SIG-M5 treated with dmso at 0.1 percent for 504 hours (cell line): ENCODE measurements at regions not wholly inside any gene's neighbourhood (a gene's known extent, or its start where the extent isn't known, plus 50 kb on each side); places are given as distances from the start of the nearest gene placed in this dataset.

Source experiments
- DNase-seq: peaks from one replicate; lab custom pipeline; 2025; ENCODE audit not compliant: unreplicated experiment; lab: John Stamatoyannopoulos, UW

DNA sequence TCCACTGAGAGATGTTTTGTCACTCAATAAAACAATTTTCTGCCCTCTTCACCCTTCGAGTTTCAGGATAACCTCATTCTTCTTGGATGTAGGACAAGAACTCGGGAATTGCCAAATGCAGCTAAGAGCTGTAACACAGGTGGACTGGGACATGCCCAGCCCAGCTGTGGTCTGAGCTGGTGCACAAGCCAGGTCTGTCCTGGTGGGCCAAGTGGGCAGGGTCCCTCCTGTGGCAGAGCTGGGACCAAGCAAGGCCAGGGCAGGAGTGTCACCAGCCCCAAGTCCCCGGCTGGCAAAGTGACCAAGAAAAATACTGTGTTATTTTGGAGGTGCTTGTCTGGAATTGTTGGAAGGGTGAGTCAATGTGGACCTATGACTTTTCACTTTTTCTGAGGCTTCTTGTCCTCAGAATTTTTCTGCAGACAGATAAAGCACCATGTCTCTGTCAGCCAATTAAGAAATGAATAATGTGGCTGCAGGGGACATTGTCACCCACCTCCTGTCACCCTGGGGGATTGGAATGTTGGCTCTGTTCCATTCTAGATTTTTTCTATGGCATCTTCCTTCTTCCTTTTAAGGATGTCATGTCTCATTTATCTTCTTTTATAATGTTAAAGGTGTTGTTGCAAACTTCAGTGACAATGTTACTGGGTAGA is 645.2 kb upstream of the EPHA6 start:
- DNase-seq = no peak

DNA sequence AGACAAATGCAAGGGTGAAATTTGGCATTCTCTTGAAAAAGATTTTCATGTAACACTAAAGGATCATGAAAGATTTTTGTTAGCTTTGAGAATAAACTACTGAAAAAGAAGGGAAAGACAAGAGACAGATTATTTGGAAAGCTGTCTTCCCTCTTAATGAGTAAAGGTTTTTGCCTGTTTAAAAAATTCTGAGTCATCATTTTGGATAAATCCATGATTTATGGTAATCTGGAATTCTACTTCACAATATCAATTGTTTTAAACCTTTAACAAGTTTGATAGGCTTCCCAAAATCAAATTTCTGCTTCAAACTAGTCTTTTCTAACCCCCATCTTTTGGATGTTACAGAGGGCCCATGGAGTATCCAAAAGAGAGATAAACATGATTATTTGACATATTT is 641.5 kb upstream of the EPHA6 start:
- no peak for DNase-seq

DNA sequence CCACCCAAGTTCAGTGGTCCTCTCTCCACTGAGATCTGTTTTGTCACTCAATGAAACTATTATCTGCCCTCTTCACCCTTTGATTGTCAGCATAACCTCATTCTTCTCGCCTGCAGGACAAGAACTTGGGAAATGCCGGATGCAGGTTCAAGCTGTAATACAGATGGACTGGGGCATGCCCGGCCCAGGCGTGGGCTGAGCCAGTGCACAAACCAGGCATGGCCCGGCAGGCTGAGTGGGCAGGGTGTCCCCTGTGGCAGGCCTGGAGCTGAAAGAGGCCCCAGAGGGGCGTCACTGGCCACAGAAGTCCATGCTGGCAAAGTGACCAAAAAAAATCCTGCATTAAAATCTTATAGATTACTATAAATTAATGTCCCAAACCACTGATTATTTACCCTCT is 638.9 kb upstream of the EPHA6 start:
- no peak for DNase-seq

DNA sequence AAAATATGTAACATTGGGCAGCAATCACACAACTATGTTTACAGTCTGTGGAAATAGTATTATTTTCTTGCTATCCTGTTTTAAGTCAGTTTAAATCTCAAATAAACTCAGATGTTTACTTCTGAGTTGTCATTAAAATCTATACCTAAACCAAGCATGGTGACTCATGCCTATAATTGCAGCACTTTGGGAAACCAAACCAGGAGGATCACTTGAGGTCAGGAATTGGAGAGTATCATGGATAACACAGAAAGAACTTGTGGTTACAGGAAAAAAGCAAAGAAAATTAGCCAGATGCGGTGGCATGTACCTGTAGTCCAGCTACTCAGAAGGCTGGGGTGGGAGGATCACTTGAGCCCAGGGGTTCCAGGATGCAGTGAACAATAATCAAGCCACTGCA is 631.6 kb upstream of the EPHA6 start:
- no peak for DNase-seq

DNA sequence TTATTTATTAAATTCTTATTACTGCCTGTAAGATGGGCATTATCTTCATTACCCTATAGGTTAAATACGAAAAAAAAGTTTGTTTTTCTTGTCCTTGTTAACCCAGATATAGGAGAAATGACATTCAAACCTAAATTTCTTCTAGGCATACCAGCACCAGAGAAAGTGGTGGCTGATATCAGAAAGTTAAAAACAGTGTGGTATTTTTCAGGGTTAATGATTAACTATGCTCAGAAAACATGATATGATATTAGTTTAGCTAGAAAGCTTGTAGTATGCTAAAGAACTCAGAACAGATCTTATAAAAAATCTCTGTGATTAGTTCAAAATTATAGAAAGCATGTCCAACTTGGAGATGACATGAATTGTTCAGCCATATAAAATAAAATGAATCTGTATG is 630.5 kb upstream of the EPHA6 start:
- no peak for DNase-seq

DNA sequence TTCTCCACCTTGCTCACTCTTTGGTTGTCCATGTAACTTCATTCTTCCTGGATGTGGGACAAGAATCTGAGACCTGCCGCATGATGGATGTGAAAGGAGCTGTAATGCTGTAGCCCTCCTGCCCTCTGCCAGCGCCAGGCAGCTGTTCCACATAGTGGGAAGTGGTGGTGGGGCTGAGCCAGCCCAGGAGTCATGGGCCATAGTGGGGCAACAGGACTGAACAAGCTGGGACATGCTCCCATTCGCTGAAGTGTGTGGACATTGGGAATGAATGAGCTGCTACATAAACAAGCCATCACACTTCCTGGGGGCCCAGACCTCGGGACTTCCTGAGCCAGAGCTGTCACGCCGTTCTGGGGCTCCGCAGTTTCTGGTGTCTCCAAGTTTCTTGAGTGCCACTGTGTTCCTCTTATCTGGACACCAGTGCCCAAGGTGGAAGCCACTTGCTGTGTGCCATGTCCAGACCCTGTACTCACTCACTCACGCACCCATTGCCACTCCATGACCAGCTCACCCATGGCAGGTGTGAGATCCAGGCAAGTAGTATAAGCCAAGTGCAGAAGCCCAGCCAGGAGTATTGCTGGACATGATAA is 624.3 kb upstream of the EPHA6 start:
- no peak for DNase-seq

DNA sequence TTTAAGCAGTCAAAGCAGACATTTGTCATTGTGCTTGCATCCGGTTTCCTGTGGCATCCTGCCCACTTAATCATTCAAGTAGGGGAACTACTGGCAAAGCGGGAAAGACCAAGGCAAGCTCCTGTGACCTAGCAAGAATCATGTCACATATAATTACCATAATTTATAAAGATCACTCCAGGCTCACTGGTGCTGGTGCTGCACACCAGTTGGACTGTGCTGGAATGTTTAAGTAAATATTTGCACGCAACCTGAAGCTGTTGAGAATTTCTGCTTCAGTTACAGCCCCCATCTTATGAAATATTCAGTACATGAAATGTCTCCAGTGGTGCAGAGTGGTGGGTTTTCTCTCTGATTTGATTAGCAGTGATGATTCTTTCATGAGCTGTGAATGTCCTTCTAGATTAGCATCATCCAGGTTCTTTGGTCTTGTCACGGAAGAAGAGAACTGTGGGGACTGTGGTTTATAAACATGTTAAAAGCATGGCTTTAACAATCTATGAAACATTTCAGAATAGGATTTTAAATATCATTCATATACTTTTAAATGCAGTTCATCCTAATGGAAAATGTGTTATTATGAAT is 621.3 kb upstream of the EPHA6 start:
- no peak for DNase-seq

DNA sequence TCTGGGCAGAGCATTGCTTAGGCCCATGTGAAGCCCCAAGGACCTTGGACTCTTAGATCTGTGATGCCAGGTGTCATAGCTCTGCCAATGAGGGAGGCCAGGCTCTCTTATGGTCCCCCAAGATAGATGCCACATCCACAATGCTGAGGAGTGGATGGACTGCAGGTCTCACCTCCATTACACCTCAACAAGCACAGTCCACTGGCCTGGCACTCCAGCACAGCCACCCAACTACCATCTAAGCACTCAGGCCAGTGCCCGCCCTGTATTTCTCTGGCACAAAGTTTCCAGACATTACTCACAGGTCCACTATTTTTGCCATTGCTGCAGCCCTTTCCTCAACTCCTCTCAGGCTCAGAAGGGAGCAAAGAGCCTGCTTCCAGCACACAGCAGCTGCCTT is 613.5 kb upstream of the EPHA6 start:
- DNase-seq = no peak

DNA sequence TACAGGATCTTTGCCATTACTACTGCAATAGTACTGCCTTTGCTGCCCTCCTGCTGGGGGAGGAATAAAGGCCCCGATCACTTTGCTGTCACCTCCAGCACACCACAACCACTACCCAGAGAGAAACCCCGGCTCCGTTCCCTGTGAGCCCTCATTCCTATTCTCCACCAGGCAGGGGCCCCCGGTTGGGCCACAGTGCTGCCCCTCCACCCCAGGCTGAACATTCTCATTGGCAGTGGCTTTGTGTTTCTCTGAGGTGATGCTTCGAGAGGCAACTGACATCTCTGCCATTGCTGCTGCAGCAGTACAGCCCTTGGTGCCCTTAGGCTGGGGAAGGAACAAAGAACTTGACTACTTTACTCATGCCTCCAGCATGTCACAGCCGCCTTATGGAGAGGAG is 612.9 kb upstream of the EPHA6 start:
- no peak for DNase-seq

DNA sequence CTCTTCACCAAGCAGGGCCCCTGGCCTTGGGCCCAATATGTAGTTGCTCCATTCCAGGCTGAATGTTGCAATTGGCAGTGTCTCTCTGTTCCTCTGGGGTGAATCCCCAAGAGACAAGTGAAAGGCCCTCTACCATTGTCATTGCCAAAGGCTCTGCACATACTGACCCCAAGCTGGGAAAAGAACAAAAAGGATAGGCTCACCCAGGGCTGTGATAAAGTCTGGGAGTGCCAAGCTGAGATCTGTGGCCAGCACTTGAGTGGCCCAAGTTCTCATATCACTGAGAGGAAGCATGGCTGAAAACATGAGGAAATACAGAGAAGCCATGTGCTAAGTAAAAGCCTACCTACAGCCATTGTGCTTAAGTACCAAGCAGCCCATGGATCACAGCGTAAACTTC is 612.2 kb upstream of the EPHA6 start:
- DNase-seq = no peak

DNA sequence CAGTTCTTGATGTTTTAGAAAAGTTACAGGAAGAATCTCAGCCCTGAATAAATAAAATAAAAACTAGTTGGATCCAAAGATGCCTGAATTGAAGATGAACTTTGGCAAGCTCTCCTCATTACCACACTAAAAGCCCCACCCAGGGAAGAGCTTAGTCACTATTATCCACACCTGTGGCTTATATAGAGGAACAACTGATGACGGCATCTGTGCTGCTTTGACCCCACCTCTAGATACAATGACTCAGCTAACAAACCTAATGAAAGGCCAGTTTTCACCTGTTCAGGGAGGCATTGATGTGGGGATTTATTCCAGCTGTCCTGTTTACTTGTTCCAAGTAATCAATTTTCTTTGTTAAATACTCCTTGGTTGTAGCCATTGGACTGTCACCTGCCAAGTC is 604.7 kb upstream of the EPHA6 start:
- peak; percentile 3 for DNase-seq

DNA sequence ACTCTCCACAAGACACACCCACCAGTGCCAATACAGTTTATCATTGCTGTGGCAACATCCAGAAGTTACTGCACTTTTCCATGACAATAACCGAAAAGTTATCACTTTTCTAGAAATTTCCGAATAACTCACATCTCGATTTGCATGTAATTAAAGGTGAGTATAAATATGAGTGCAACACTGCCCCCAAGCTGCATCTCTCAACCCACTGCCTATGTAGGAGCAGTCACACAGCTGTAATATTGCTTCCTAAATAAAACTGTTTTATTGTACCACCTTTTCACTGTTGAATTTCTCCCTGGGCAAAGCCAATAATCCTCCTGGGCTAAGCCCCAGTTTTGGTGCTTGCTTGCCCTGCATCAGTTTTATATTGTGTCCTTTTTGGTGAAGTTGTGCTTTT is 601.0 kb upstream of the EPHA6 start:
- DNase-seq = no peak

DNA sequence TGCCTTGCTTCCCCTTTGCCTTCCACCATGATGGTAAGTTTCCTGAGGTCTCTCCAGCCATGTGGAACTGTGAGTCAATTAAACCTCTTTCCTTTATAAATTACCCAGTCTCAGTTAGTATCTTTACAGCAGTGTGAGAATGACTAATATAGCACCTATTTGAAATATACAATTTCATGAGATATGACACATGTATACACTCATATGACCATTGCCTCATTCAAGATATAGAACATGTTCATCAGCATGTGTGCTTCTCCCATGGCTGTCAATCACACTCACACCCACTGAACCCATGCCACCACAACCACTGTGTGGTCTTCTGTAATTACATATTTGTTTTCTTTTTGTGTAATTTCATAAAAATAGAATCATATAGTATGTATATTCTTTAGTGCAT is 599.5 kb upstream of the EPHA6 start:
- DNase-seq = no peak

DNA sequence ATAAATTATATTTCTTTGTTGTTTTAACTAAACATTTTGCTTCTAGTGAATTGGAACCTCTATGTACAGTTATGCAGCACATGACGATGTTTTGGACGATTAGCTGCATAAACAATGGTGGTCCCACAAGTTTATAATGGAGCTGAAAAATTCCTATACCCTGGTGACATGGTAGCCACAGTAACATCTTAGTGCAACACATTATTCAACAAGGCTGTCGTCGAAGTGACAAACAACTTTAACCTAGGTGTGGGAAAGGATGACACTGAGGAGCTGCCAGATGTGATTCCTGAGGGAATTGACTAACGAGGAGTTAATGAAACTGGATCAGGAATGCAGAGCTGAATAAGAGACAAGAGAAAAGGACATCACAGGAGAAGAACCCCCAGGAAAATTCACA is 588.9 kb upstream of the EPHA6 start:
- no peak for DNase-seq

DNA sequence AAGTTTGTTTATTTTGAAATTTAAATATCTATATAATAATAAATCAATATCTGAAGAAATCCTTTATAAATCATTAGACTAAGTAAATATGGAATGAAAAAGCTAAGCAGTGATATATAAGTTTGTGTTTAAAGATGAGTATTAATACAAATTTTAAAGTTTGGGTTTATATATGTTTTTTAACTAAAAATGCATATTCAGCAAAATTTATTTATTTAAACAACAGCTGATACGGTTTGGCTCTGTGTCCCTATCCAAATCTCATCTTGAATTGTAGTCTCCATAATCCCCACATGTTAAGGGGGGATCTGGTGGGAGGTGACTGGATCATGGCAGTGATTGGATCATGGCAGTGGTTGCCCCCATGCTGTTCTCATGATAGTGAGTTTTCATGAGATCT is 580.7 kb upstream of the EPHA6 start:
- DNase-seq = no peak

DNA sequence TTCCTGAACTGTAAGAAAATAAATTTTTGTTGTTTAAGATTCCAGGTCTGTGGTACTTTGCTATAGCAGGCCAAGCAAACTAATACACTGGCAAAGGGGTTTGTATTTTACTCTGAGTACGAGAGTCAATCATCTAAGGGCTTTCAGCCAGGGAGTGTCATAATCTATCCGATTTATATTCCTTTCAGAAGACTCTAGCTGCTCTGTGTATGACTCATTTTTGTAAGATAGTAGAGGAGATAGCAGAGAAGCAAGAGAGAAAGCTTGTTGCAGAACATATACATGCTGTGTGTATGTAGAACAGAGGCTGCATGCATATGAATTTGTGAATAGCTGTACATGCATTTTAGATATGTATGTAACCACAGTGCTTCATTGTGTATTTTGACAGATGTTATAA is 577.9 kb upstream of the EPHA6 start:
- DNase-seq = no peak

DNA sequence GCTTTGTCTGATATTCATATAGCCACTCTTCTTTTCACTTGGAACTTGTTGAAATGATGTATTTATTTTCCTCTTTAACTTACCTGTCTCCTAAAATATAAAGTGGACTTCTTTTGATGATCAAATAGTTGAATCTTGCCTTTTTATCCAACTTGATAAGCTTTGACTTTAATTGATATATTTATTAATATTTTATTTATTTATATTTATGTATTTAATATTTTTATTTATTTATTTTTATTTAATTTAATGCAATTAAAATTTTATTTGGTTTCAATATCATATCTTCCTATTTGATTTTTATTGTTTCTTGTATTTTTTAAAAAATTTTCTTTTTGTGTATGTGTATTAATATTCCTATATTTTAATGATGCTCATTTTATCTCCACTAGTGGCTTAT is 555.1 kb upstream of the EPHA6 start:
- no peak for DNase-seq

DNA sequence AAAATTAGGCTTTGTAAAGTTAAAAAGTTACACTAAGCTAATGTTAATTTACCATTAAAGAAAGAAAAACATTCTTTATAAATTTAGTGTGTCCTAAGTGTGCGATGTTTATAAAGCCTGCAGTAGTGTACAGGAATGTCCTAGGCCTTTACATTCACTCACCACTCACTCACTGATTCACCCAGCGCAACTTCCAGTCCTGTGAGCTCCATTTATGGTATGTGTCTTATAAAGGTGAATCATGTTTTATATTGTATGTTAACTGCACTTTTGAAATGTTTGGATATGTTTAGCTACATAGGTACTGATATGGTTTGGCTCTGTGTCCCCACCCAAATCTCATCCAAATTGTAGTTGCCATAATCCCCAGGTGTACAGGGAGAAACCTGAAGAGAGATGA is 549.7 kb upstream of the EPHA6 start:
- no peak for DNase-seq

DNA sequence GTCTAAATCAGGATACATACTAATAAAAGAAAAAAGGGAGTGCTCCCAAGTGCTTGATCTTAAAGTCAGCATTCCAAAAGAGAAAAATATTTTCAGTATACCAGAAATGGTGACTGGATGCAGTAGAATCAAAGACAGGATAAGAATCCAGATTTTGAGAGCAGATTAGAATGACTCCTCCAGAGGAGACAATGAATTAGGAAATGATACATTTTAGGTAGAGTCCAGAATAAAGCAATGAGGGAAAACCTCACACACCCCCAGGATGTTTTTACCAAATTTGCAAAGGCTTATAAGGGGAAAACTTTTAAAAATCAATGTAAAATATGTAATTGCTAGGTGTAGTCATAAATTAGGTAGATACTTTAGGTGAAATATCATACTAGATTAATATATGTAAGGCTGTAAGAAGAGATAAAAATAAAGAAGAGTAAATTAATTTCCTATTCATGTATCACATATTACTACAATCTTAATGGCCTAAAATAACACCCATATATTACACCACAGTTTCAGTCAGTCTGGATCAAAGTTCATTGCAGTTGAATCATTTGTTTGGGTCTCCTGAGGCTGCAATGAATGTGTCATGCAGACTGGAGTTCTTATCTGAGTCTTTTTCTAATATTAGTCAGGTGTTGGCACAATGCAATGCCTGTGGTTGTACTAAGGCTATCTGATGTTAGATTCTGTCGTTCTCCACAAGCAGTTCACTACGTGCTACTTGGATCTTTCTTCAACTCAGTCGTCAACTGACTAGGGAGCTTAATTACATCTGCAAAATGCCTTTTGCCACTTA is 547.8 kb upstream of the EPHA6 start:
- no peak for DNase-seq

DNA sequence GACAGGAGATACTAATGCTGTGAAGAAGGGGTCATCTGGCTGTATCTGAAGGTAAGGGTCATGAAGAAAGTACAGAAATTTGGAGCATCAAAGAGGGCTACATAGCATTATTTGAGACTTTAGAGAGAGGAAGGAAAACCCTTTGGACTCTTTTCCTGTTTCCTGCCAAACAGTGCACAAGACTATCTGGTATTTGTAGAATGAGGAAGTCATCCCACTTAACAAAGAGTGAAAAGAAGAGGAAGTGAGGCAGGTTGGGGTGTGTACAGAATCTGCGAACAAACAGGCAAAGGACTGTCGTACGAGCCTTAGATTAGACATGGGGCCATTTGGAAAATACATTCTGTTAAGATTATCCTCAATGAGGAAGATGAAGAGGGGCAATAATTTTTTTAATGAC is 546.8 kb upstream of the EPHA6 start:
- peak; percentile 1 for DNase-seq

DNA sequence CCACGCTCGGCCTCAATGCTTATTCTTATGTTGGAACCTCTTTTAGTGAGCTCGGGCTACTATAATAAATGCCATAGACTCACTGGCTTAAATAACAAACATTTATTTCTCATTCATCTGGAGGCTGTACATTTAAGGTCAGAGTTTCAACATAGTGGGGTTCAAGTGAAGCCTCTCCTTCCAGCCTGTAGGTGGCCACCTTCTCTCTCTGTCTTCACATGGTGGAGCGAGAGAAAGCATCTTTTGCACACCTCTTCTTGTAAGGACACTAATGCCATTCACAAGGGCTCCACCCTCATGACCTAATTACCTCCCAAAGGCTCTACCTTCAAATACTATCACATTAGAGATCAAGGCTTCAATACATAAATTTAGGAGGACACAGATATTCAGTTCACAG is 520.3 kb upstream of the EPHA6 start:
- no peak for DNase-seq

DNA sequence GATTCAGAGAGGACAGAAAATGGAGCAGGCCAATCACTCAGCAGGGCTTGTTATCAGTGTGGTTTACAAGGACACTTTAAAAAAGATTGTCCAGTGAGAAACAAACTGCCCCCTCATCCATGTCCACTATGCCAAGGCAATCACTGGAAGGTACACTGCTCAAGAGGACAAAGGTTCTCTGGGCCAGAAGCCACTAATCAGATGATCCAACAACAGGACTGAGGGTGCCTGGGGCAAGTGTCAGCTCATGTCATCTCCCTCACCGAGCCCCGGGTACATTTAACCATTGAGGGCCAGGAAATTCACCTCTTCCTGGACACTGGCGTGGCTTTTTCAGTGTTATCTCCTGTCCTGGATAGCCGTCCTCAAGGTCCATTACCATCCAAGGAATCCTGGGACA is 513.7 kb upstream of the EPHA6 start:
- DNase-seq = no peak
